ENCODE measurements at regions not wholly inside any gene's neighbourhood (a gene's known extent, or its start where the extent isn't known, plus 50 kb on each side); places are given as distances from the start of the nearest gene placed in this dataset.

GRCh38 chr22:47647181-47647580 lies 884.7 kb downstream of the TBC1D22A start:
- no peak for TF ChIP-seq GABPA (IDR thresholded peaks at IDR 0.05; ENCODE audit: low read depth)
- TF ChIP-seq CTCF (IDR thresholded peaks at IDR 0.05; ENCODE audit: insufficient read depth, low read length) = no peak
- no peak for TF ChIP-seq POLR2AphosphoS5 (IDR thresholded peaks at IDR 0.05; ENCODE audit: low read depth)
- no peak for TF ChIP-seq REST (IDR thresholded peaks at IDR 0.05; ENCODE audit: insufficient replicate concordance, low read depth)
- no peak for TF ChIP-seq SPI1 (IDR thresholded peaks at IDR 0.05; ENCODE audit: borderline replicate concordance, low read depth)

Data from HL-60 (cell line).